Omental fat pad (tissue), 3 donors: ENCODE measurements at regions not wholly inside any gene's neighbourhood (a gene's known extent, or its start where the extent isn't known, plus 50 kb on each side); places are given as distances from the start of the nearest gene placed in this dataset.

Experiments
- ATAC-seq: fragments of 150-250 bp; one replicate; pipeline ENCODE4 v1.9.1; 2016; ENCODE audit warnings: mild to moderate bottlenecking, moderate library complexity; ENCODE audit not compliant: low FRiP score
- DNase-seq: peaks from one replicate; pipeline ENCODE4 v3.0.0-alpha.2; 2019; ENCODE audit warnings: low spot score
- TF ChIP-seq, protein P1 (sequence below), 3 donors: fragments of 450-650 bp; IDR thresholded peaks; one replicate each; pipeline ENCODE4 v1.5.1; 2016 to 2017; ENCODE audit warnings: antibody characterized with exemption in 3 of 3, mild to moderate bottlenecking in 3 of 3, moderate library complexity in 2 of 3

DNA sequence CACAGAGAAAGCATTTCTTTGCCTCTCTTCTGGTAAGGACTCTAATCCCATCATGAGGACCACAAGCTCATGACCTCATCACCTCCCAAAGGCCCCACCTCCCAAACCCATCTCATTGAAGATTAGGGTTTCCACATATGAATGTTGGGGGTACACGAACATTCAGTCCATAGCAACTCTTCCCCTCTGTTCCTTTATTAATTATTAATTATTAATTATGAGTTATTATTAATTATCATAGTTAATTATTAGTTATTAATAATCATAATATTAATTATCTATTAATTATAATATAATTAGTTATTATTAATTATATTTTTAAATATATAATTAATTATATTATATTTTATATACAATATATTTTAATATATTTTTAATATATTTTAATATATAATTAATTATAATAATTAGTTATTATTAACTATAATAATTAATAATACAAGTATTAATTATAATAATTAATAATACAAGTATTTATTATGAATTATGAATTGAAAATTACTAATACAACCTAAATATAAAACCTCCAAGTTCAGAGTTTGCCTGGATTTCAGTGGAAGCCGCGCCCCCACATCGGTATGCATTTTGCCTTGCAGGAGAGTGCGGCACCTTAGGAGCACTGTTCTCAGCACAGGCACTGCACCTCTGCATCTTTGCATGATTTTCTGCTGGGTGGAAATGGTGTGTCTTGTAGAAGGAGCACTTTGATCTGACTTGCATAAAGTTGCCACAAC lies 128.0 kb upstream of the FGF3 start:
- ATAC-seq: no peak
- TF ChIP-seq, protein P1, sequence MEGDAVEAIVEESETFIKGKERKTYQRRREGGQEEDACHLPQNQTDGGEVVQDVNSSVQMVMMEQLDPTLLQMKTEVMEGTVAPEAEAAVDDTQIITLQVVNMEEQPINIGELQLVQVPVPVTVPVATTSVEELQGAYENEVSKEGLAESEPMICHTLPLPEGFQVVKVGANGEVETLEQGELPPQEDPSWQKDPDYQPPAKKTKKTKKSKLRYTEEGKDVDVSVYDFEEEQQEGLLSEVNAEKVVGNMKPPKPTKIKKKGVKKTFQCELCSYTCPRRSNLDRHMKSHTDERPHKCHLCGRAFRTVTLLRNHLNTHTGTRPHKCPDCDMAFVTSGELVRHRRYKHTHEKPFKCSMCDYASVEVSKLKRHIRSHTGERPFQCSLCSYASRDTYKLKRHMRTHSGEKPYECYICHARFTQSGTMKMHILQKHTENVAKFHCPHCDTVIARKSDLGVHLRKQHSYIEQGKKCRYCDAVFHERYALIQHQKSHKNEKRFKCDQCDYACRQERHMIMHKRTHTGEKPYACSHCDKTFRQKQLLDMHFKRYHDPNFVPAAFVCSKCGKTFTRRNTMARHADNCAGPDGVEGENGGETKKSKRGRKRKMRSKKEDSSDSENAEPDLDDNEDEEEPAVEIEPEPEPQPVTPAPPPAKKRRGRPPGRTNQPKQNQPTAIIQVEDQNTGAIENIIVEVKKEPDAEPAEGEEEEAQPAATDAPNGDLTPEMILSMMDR (IDR thresholded peaks at IDR 0.05): no peak
- no peak for DNase-seq

- TF ChIP-seq, protein P1 (IDR thresholded peaks at IDR 0.05): no peak
- DNase-seq (no peak), ATAC-seq (no peak)
Measured at GRCh38 chr11:69947793-69948255, 128.6 kb upstream of the FGF3 start.

DNA sequence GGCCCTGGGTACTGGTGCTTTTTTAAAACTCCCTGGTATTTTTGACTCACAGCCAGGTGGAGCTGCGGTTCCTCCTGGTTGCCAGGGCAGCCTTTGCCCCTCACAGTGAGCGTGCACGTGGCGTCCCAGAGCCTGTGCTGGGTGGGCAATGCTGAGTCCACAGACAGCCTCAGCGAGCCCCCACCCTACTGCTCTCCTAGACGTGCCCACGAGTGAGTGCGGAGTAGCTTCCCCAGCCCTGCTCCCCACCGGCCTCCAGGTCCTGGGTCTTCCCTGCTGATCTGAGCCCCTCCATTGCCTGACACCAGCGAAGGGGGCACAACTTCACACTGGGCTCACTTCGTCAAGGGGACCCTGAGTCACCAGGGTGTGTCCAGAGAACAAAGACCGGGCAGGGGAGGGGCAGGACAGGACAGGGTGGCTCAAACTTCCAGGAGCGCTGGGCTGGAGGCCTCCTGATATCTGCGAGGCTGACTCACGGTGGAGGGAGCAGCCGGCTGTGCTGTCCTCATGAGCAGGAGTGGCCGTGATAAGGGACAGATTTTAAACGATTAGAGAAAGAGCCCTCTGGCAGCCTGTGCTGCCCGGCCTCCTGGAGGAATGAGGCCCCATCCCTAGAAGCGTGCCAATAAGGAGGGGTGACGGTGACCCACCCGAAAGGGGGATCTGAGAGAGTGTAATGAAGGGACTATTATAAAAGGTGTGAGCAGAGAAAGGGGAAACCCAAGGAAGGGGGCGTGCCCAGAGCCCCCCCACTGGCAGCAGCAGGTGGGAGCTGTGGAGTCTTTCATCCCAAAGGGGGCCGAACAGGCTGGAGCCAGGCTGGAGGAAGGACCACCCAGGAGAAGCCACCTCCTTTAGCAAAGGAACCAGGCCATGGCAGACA lies 129.3 kb upstream of the FGF3 start:
- TF ChIP-seq, protein P1 (IDR thresholded peaks at IDR 0.05): no peak
- DNase-seq (no peak), ATAC-seq (no peak)

GRCh38 chr11:69949327-69949726 lies 128.8 kb upstream of the ANO1 start:
- DNase-seq (no peak), ATAC-seq (no peak)
- TF ChIP-seq, protein P1 (IDR thresholded peaks at IDR 0.05): no peak

DNA sequence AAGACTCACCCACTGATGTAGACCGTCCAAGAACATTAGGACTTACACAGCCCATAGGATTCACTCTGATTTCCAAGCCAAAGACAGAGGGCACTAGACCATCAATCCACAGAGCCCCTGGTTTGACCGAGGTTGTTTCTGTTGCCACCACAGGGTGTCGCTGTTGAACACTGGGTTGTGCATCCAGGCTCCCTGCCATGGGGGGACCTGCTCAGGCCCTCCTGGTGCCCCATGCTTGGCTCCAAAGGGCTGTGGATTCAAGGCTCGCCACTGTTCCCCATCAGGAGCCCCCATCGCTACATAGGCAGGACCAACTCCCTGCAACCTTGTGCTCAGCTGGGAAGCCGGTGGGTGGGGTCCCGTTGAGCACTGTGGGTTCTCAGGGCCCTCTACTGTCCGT lies 128.0 kb upstream of the ANO1 start:
- DNase-seq (no peak), ATAC-seq (no peak)
- TF ChIP-seq, protein P1 (IDR thresholded peaks at IDR 0.05): no peak

DNA sequence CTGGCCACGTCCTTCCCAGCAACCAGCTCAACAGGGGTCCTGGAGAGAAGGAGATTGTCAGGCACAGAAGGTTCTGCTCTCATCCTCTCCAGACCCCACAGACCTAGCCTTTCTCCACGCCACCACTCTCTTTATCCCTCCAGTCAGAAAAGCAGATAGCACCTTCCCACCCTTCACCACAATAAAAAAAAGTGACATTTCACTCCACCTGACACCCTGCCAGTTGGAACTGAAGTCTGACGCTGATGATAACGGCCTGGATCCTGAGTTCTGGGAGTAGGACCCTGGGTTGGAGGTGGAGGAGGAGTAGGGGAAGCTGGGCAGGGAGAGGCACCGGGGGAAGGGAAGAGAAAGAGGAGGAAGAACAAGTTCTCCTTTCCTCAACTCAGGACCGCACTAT lies 127.5 kb upstream of the ANO1 start:
- no peak for DNase-seq
- ATAC-seq: no peak
- TF ChIP-seq, protein P1 (IDR thresholded peaks at IDR 0.05): no peak
